GM21526 (cell line): ENCODE measurements at regions not wholly inside any gene's neighbourhood (a gene's known extent, or its start where the extent isn't known, plus 50 kb on each side); places are given as distances from the start of the nearest gene placed in this dataset.

Experiments used
- ATAC-seq: cut with Tn5 transposase; IDR thresholded peaks from one replicate; pipeline ENCODE4 v1.9.1; 2021; ENCODE audit warnings: moderate library complexity; ENCODE audit not compliant: unreplicated experiment, low FRiP score

- ATAC-seq: no peak
Measured at GRCh38 chr18:56060967-56061541, 473.1 kb upstream of the TCF4 start.

- no peak for ATAC-seq
Measured at GRCh38 chr18:56052202-56052601, 464.2 kb upstream of the TCF4 start.

GRCh38 chr18:56044239-56044638 lies 456.2 kb upstream of the TCF4 start:
- ATAC-seq: no peak

GRCh38 chr18:56043641-56044061 lies 455.7 kb upstream of the TCF4 start:
- ATAC-seq: no peak

- ATAC-seq: no peak
Measured at GRCh38 chr18:56042915-56043536, 455.0 kb upstream of the TCF4 start.

GRCh38 chr18:56038171-56039030 lies 450.4 kb upstream of the TCF4 start:
- ATAC-seq: no peak

GRCh38 chr18:56036741-56037140 lies 448.7 kb upstream of the TCF4 start:
- ATAC-seq: no peak

GRCh38 chr18:56035546-56035945 lies 447.6 kb upstream of the TCF4 start:
- no peak for ATAC-seq

- no peak for ATAC-seq
Measured at GRCh38 chr18:56034949-56035348, 447.0 kb upstream of the TCF4 start.

GRCh38 chr18:56030060-56030459 lies 442.1 kb upstream of the TCF4 start:
- ATAC-seq: no peak

- no peak for ATAC-seq
Measured at GRCh38 chr18:56028514-56028913, 440.5 kb upstream of the TCF4 start.

- no peak for ATAC-seq
Measured at GRCh38 chr18:56026509-56026908, 438.5 kb upstream of the TCF4 start.

GRCh38 chr18:56021809-56022195 lies 433.8 kb upstream of the TCF4 start:
- ATAC-seq: no peak

GRCh38 chr18:56021136-56021808 lies 433.3 kb upstream of the TCF4 start:
- no peak for ATAC-seq

- no peak for ATAC-seq
Measured at GRCh38 chr18:56019908-56020307, 431.9 kb upstream of the TCF4 start.

- no peak for ATAC-seq
Measured at GRCh38 chr18:56019156-56019555, 431.2 kb upstream of the TCF4 start.

GRCh38 chr18:56009411-56009810 lies 421.4 kb upstream of the TCF4 start:
- no peak for ATAC-seq

- no peak for ATAC-seq
Measured at GRCh38 chr18:56003720-56004088, 415.7 kb upstream of the TCF4 start.

- no peak for ATAC-seq
Measured at GRCh38 chr18:56003009-56003719, 415.2 kb upstream of the TCF4 start.

- ATAC-seq: no peak
Measured at GRCh38 chr18:56001576-56001975, 413.6 kb upstream of the TCF4 start.

- no peak for ATAC-seq
Measured at GRCh38 chr18:56000041-56000440, 412.0 kb upstream of the TCF4 start.
